K562 (cell line): ENCODE measurements at regions not wholly inside any gene's neighbourhood (a gene's known extent, or its start where the extent isn't known, plus 50 kb on each side); places are given as distances from the start of the nearest gene placed in this dataset.

Source experiments
- ARNT ChIP-seq, 2 experiments: fragments of 450-650 bp; IDR thresholded peaks; 2 replicates each; pipeline ENCODE4 v1.6.1; 2016; ENCODE audit warnings: mild to moderate bottlenecking in 1 of 2
- C11orf30 ChIP-seq: fragments of 450-650 bp; IDR thresholded peaks from 2 replicates; pipeline ENCODE4 v1.6.1; 2016; ENCODE audit warnings: low read depth, mild to moderate bottlenecking
- COPS2 ChIP-seq: fragments of 450-650 bp; conservative IDR thresholded peaks from 2 replicates; pipeline ENCODE4 v1.6.1; 2016; ENCODE audit warnings: mild to moderate bottlenecking, moderate library complexity
- CXXC5 ChIP-seq: fragments of 250-450 bp; sonication (Bioruptor Pico); IDR thresholded peaks from 2 replicates; pipeline ENCODE4 v1.8.0; 2022; ENCODE audit warnings: inconsistent platforms, mild to moderate bottlenecking, moderate library complexity
- FOXP1 ChIP-seq: sonication (generic); formaldehyde crosslinking; IDR thresholded peaks from 2 replicates; pipeline ENCODE4 v1.8.0; 2022; ENCODE audit warnings: mild to moderate bottlenecking, missing genetic modification reagents
- JUN ChIP-seq, 2 experiments: sonication (generic) in 1 of 2; formaldehyde crosslinking in 1 of 2; IDR thresholded peaks; 2 replicates each; pipeline versions ENCODE4 v1.6.1 to v1.8.0; 2012 to 2022; ENCODE audit warnings: borderline replicate concordance in 2 of 2, mild to moderate bottlenecking in 2 of 2, improper control_type of control experiment in 1 of 2, low read depth in 1 of 2, low read length in 1 of 2, missing genetic modification reagents in 1 of 2
- POLR3G ChIP-seq: IDR thresholded peaks from 2 replicates; pipeline ENCODE4 v1.6.1; 2011; ENCODE audit not compliant: insufficient read length, insufficient replicate concordance; ENCODE audit errors: extremely low read depth
- RBM15 ChIP-seq: fragments of 200-400 bp; formaldehyde crosslinking; IDR thresholded peaks from 2 replicates; pipeline ENCODE4 v1.6.1; 2018; ENCODE audit warnings: mild to moderate bottlenecking, low read length, moderate library complexity; ENCODE audit not compliant: insufficient read depth
- SFPQ ChIP-seq: fragments of 200-400 bp; formaldehyde crosslinking; IDR thresholded peaks from 2 replicates; pipeline ENCODE4 v1.6.1; 2017; ENCODE audit warnings: mild to moderate bottlenecking, low read depth, low read length, moderate library complexity
- SNIP1 ChIP-seq: fragments of 450-650 bp; IDR thresholded peaks from 2 replicates; pipeline ENCODE4 v1.7.1; 2017; ENCODE audit warnings: low read depth, mild to moderate bottlenecking
- ZBTB33 ChIP-seq: sonication (generic); formaldehyde crosslinking; IDR thresholded peaks from 2 replicates; pipeline ENCODE4 v1.8.1; 2023; ENCODE audit warnings: mild to moderate bottlenecking, missing genetic modification reagents
- ZNF764 ChIP-seq: fragments of 250-450 bp; sonication (Bioruptor Pico); IDR thresholded peaks from 2 replicates; pipeline ENCODE4 v1.4.0; 2020; ENCODE audit warnings: low read depth, mild to moderate bottlenecking, moderate library complexity

- TF ChIP-seq ZBTB33 (CRISPR knock-in tag) (no peak), C11orf30 (no peak), SNIP1 (no peak), SFPQ (no peak), JUN (IDR thresholded peaks at IDR 0.05; ENCODE audit: borderline replicate concordance, low read depth, low read length) (no peak), JUN (CRISPR knock-in tag; IDR thresholded peaks at IDR 0.05; ENCODE audit: borderline replicate concordance) (no peak), RBM15 (no peak), FOXP1 (no peak), ZNF764 (CRISPR knock-in tag) (no peak), COPS2 (no peak), ARNT (IDR thresholded peaks at IDR 0.05) (no peak), POLR3G (no peak), CXXC5 (CRISPR knock-in tag) (no peak)
Observed at GRCh38 chr6:144599615-144600014, 314.5 kb downstream of the UTRN start (continued).
